Esophagus muscularis mucosa (tissue), 4 donors: ENCODE measurements at regions not wholly inside any gene's neighbourhood (a gene's known extent, or its start where the extent isn't known, plus 50 kb on each side); places are given as distances from the start of the nearest gene placed in this dataset.

Experiments used
- CTCF ChIP-seq, 3 experiments: fragments of 200-600 bp in 2 of 3; fragments of 450-650 bp in 1 of 3; sonication (generic) in 2 of 3; IDR thresholded peaks; one replicate each; pipeline ENCODE4 v1.5.1; 2017 to 2019; ENCODE audit warnings: antibody characterized with exemption in 3 of 3, mild to moderate bottlenecking in 2 of 3, moderate library complexity in 1 of 3
- EP300 ChIP-seq: sonication (generic); formaldehyde crosslinking; IDR thresholded peaks from one replicate; pipeline ENCODE4 v1.6.1; 2017; ENCODE audit warnings: antibody characterized with exemption
- POLR2A ChIP-seq: fragments of 450-650 bp; IDR thresholded peaks from one replicate; pipeline ENCODE4 v1.6.1; 2017; ENCODE audit warnings: antibody characterized with exemption, moderate library complexity, mild to moderate bottlenecking, low read depth
- POLR2AphosphoS5 ChIP-seq, 2 donors: sonication (generic); formaldehyde crosslinking; IDR thresholded peaks; one replicate each; pipeline ENCODE4 v1.6.1; 2017; ENCODE audit warnings: antibody characterized with exemption in 2 of 2

- no peak for TF ChIP-seq CTCF (IDR thresholded peaks at IDR 0.05)
- no peak for TF ChIP-seq POLR2A
- no peak for TF ChIP-seq POLR2AphosphoS5 (IDR thresholded peaks at IDR 0.05)
- TF ChIP-seq EP300, result no peak
These were observed 128.3 kb downstream of the GATA3 start for GRCh38 chr10:8182806-8183205.
